GM12878 (cell line): ENCODE measurements at regions not wholly inside any gene's neighbourhood (a gene's known extent, or its start where the extent isn't known, plus 50 kb on each side); places are given as distances from the start of the nearest gene placed in this dataset.

Experiments
- ATAC-seq: fragments of 200-7000 bp; cut with Tn5 transposase; 3 replicates; pipeline ENCODE4 v1.9.1; 2020; ENCODE audit warnings: mild to moderate bottlenecking, moderate library complexity
- BruUV-seq: library from RNA; stranded (reverse); fragments of 400-500 nt; replicated peaks from 2 replicates; lab custom pipeline; 2021; lab: Mats Ljungman, UMichigan
- CTCF ChIA-PET: fragments of 300-600 bp; sonication (Branson Sonifier 250); formaldehyde crosslinking; extraction: SDS; loops from one replicate; lab custom pipeline; 2021; ENCODE audit warnings: inconsistent platforms; lab: Yijun Ruan, JAX
- POLR2A ChIA-PET: fragments of 350-600 bp; formaldehyde crosslinking; extraction: SDS; loops from one replicate; lab custom pipeline; 2021; ENCODE audit warnings: inconsistent platforms; lab: Charles Lee
- RAD21 ChIA-PET: fragments of 300-600 bp; sonication (Branson Sonifier 250); formaldehyde crosslinking; loops from one replicate; lab custom pipeline; 2023; ENCODE audit warnings: antibody characterized with exemption; ENCODE audit not compliant: unreplicated experiment; lab: Charles Lee
- SMC1A ChIA-PET: fragments of 300-600 bp; sonication (Branson Sonifier 250); formaldehyde crosslinking; loops from one replicate; lab custom pipeline; 2023; ENCODE audit not compliant: unreplicated experiment, uncharacterized antibody; lab: Charles Lee
- DNase-seq: peaks from one replicate; pipeline ENCODE4 v3.0.0-alpha.2; 2011; ENCODE audit warnings: low read depth, low spot score
- FAIRE-seq: peaks from 3 replicates; lab custom pipeline; 2011; peaks lifted over from hg19 to GRCh38; lab: Jason Lieb, UNC
- H2AFZ ChIP-seq: 2 replicates; pipeline ENCODE4 v1.6.0; 2011; ENCODE audit warnings: low read depth, low read length, control low read depth; ENCODE audit not compliant: control insufficient read depth
- H3K27ac ChIP-seq: 2 replicates; pipeline ENCODE4 v1.5.1; 2011; ENCODE audit warnings: control low read depth; ENCODE audit not compliant: control insufficient read depth, insufficient read depth
- H3K27me3 ChIP-seq, 2 experiments: replicated peaks in 1 of 2; 2 replicates each; pipeline versions ENCODE4 v1.6.0 to v1.6.1; 2011; ENCODE audit warnings: low read length in 1 of 2; ENCODE audit not compliant: control insufficient read depth in 2 of 2, insufficient read depth in 2 of 2
- H3K36me3 ChIP-seq, 2 experiments: 2 replicates each; pipeline ENCODE4 v1.5.1; 2011; ENCODE audit warnings: low read length in 1 of 2; ENCODE audit not compliant: control insufficient read depth in 2 of 2, insufficient read depth in 2 of 2
- H3K4me1 ChIP-seq: 2 replicates; pipeline ENCODE4 v1.6.1; 2011; ENCODE audit warnings: mild to moderate bottlenecking, low read length, moderate library complexity, mixed read lengths; ENCODE audit not compliant: control insufficient read depth, insufficient read depth
- H3K4me2 ChIP-seq: 2 replicates; pipeline ENCODE4 v1.6.0; 2011; ENCODE audit warnings: control low read depth; ENCODE audit not compliant: control insufficient read depth, insufficient read depth
- H3K4me3 ChIP-seq: fragments of 200-600 bp; sonication (generic); 2 replicates; pipeline ENCODE4 v1.5.1; 2016
- H3K79me2 ChIP-seq: 2 replicates; pipeline ENCODE4 v1.6.0; 2011; ENCODE audit warnings: low read length; ENCODE audit not compliant: control insufficient read depth, insufficient read depth
- H3K9ac ChIP-seq: 2 replicates; pipeline ENCODE4 v1.8.0; 2011; ENCODE audit warnings: low read length, control low read depth, mixed read lengths; ENCODE audit not compliant: control insufficient read depth, insufficient read depth
- H3K9me3 ChIP-seq: replicated peaks from 3 replicates; pipeline ENCODE4 v1.5.1; 2011; ENCODE audit warnings: mild to moderate bottlenecking, low read length; ENCODE audit not compliant: control insufficient read depth, insufficient read depth
- H4K20me1 ChIP-seq: 2 replicates; pipeline ENCODE4 v1.6.0; 2011; ENCODE audit not compliant: control insufficient read depth, insufficient read depth
- DPF2 ChIP-seq: fragments of 450-650 bp; IDR thresholded peaks from 2 replicates; pipeline ENCODE4 v1.6.1; 2017; ENCODE audit warnings: mild to moderate bottlenecking
- EZH2 ChIP-seq: IDR thresholded peaks from 2 replicates; pipeline ENCODE4 v1.6.1; 2012; ENCODE audit warnings: low read depth, mild to moderate bottlenecking, control low read depth, inconsistent platforms, low read length, borderline replicate concordance; ENCODE audit not compliant: control insufficient read depth
- SREBF2 ChIP-seq: IDR thresholded peaks from 2 replicates; pipeline ENCODE4 v1.6.1; 2012; ENCODE audit warnings: mild to moderate bottlenecking, low read length
- ZNF687 ChIP-seq: fragments of 450-650 bp; IDR thresholded peaks from 2 replicates; pipeline ENCODE4 v1.6.1; 2017; ENCODE audit warnings: mild to moderate bottlenecking, moderate library complexity
- WGBS: methylation state at CpG from one replicate; pipeline ENCODE4 v1.1.6; 2016; ENCODE audit warnings: low lambda C conversion rate; ENCODE audit not compliant: insufficient replicate concordance, insufficient coverage; ENCODE audit errors: missing lambda C conversion rate; 5-methylcytosine and 5-hydroxymethylcytosine counted together
- in situ Hi-C: fragments of 300-500 bp; cut with MboI; formaldehyde crosslinking; loops from 9 replicates; pipeline ENCODE4 v1.14.3; 2018; ENCODE audit warnings: mixed read lengths
- intact Hi-C: fragments of 100-400 bp; cut with micrococcal nuclease; formaldehyde crosslinking; loops from one replicate; pipeline ENCODE4 v1.14.2; 2022; ENCODE audit not compliant: unreplicated experiment

GRCh38 chr12:19844224-19844623, 404.9 kb downstream of the AEBP2 start:
- no peak for TF ChIP-seq DPF2
- TF ChIP-seq EZH2, result no peak
- TF ChIP-seq ZNF687, result no peak
- no peak for TF ChIP-seq SREBF2
- TF ChIP-seq, all 136 proteins: peak for 0
- ChIA-PET SMC1A (interaction anchor here (0.9 kb wide), 1 partner anchor 9 kb away, joined by 3 read pairs; no protein-coding TSS in a partner anchor), RAD21 (no interaction called here), POLR2A (no interaction called here), CTCF (interaction anchor here (1.0 kb wide), 1 partner anchor 14 kb away, joined by 3 read pairs; no protein-coding TSS in a partner anchor)
- 0% methylated on average over 1 of the region's 1 CpG for WGBS
- Histone ChIP-seq H2AFZ (no peak overlapping the region), H3K4me2 (no peak overlapping the region), H3K9me3 (no peaks in the 10 kb centered on the region), H4K20me1 (no peaks in the 10 kb centered on the region), H3K27me3 (no peaks in the 10 kb centered on the region), H3K36me3 (no peaks in the 10 kb centered on the region), H3K27ac (no peak overlapping the region), H3K9ac (no peak overlapping the region), H3K79me2 (no peaks in the 10 kb centered on the region), H3K4me3 (no peak overlapping the region), H3K4me1 (peaks cover 4% of the 10 kb centered on the region; the same call in 1 of the 2 replicates)
- in situ Hi-C loops, result no loop called here
- intact Hi-C loops, result no loop called here
- DNase-seq, result no peak
- no peak for FAIRE-seq
- ATAC-seq, result no peak
- no TSS peak for BruUV-seq
